ENCODE measurements at regions not wholly inside any gene's neighbourhood (a gene's known extent, or its start where the extent isn't known, plus 50 kb on each side); places are given as distances from the start of the nearest gene placed in this dataset.

GRCh38 chr18:24840051-24840450, 379.6 kb downstream of the HRH4 start:
- TF ChIP-seq, protein P1, sequence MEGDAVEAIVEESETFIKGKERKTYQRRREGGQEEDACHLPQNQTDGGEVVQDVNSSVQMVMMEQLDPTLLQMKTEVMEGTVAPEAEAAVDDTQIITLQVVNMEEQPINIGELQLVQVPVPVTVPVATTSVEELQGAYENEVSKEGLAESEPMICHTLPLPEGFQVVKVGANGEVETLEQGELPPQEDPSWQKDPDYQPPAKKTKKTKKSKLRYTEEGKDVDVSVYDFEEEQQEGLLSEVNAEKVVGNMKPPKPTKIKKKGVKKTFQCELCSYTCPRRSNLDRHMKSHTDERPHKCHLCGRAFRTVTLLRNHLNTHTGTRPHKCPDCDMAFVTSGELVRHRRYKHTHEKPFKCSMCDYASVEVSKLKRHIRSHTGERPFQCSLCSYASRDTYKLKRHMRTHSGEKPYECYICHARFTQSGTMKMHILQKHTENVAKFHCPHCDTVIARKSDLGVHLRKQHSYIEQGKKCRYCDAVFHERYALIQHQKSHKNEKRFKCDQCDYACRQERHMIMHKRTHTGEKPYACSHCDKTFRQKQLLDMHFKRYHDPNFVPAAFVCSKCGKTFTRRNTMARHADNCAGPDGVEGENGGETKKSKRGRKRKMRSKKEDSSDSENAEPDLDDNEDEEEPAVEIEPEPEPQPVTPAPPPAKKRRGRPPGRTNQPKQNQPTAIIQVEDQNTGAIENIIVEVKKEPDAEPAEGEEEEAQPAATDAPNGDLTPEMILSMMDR (conservative IDR thresholded peaks at IDR 0.05; ENCODE audit: low read depth, low read length), result no peak
- no peak for DNase-seq (ENCODE audit: low read depth)
- no peak overlapping the region for H3K4me3 ChIP-seq (ENCODE audit: low read depth, low read length)

DNA sequence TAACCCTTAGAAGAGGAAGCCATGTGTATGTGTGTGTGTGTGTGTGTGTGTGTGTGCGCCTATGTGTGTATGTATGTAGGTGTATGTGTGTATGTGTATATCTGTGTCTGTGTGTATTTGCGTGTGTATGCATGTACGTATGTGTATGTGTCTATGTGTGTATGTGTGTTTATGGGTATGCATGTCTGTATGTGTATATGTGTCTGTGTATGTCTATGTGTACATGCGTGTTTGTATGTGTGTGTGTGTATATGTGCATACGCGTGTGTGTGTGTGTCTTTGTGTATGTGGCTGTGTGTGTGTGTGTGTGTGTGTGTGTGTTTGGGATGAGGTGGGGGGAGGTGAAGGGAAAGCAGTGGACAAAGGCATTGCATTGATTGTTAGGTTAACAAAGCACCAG, 380.2 kb downstream of the HRH4 start:
- H3K4me3 ChIP-seq (ENCODE audit: low read depth, low read length), result no peak overlapping the region
- TF ChIP-seq, protein P1 (conservative IDR thresholded peaks at IDR 0.05; ENCODE audit: low read depth, low read length), result no peak
- DNase-seq (ENCODE audit: low read depth), result no peak

DNA sequence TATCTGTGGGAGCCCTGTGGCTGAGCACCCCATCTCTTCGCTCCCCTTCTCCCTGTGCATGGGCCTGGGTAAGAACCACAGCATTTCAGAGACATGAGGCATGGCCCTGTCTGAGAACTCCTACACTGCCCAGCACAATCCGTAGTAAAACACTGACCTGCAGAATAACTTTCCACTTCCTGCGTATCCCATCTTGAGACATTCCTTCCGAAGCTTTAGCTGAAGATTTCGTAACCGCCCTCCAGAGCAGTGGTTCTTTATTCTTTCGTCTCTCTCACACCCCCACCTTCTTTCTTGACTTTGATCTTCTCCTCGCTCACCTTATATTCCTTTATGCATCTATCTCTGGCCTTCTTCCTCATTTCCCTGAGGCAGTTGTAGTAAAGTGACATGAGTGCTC, 381.1 kb downstream of the HRH4 start:
- TF ChIP-seq, protein P1 (conservative IDR thresholded peaks at IDR 0.05; ENCODE audit: low read depth, low read length), result no peak
- no peak overlapping the region for H3K4me3 ChIP-seq (ENCODE audit: low read depth, low read length)
- DNase-seq (ENCODE audit: low read depth), result no peak

DNA sequence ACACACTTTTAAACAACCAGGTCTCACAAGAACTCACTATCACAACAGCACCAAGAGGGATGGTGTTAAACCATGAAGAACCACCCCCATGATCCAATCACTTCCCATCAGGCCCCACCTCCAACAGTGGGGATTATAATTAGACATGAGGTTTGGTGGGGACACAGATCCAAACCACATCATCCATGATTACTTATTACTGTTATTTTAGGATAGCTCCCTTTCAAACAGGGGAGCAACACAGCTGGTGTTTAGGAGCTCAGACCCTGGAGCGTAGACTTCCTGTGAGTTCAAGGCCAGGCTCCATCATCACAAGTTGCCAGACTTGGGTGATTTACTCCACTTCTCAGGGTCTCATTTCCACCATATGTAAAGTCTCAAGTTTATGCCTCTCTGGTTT, 382.7 kb downstream of the HRH4 start:
- DNase-seq (ENCODE audit: low read depth), result no peak
- TF ChIP-seq, protein P1 (conservative IDR thresholded peaks at IDR 0.05; ENCODE audit: low read depth, low read length), result no peak
- no peak overlapping the region for H3K4me3 ChIP-seq (ENCODE audit: low read depth, low read length)

DNA sequence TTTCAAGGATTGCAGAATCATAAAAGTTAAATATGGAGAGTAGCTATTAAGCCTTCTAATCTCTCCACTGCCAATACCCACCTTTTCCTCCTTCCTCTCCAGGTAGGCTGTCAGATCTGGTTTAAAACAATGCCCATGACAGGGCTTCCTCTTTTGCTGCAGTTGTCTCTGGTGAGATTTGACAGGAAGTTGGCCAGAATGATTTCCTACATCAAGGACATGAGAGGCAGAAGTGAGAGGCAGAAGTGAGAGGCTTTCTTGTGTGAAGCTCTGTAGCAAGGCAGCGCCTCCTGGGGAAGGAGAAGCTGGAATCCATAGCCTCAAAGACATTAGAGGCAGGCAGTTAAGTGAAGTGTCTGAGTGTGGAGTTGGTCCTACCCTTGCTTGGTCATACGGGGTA, 385.7 kb downstream of the HRH4 start:
- TF ChIP-seq, protein P1 (conservative IDR thresholded peaks at IDR 0.05; ENCODE audit: low read depth, low read length), result no peak
- no peak for DNase-seq (ENCODE audit: low read depth)
- no peak overlapping the region for H3K4me3 ChIP-seq (ENCODE audit: low read depth, low read length)

GRCh38 chr18:24850532-24850931, 390.1 kb downstream of the HRH4 start:
- no peak overlapping the region for H3K4me3 ChIP-seq (ENCODE audit: low read depth, low read length)
- TF ChIP-seq, protein P1 (conservative IDR thresholded peaks at IDR 0.05; ENCODE audit: low read depth, low read length), result no peak
- DNase-seq (ENCODE audit: low read depth), result no peak

DNA sequence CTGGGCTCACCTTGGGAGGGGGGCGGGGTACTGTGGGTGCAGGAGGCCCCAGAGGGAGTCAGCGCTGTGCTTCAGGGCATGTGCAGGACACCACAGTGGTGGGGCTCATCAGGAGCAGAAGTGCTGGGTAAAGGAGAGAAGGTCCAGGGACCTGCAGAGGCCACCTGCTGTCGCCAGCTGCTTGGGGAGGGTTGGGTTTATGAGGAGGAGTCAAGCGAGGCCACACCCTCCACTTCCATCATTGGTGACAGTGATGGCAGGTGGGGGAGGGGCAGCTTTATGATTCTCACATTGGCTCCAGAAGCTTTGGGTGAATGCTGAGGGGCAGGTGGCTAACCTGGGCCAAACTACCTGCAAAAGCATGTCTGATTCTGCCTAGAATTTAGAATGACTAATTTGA, 392.6 kb downstream of the HRH4 start:
- no peak for DNase-seq (ENCODE audit: low read depth)
- H3K4me3 ChIP-seq (ENCODE audit: low read depth, low read length), result no peak overlapping the region
- TF ChIP-seq, protein P1 (conservative IDR thresholded peaks at IDR 0.05; ENCODE audit: low read depth, low read length), result no peak
